Osteocyte (in vitro differentiated cells): ENCODE measurements at regions not wholly inside any gene's neighbourhood (a gene's known extent, or its start where the extent isn't known, plus 50 kb on each side); places are given as distances from the start of the nearest gene placed in this dataset.
"Not testable (repeated sequence)": the region's sequence is repeated elsewhere in the genome, so short reads cannot be mapped to it uniquely, and the experiment has no call there.

Source experiments
- DNase-seq: peaks from one replicate; pipeline ENCODE4 v3.0.0; 2021; ENCODE audit warnings: mixed read lengths; ENCODE audit not compliant: unreplicated experiment; ENCODE audit errors: extremely low spot score
- H3K27ac Mint-ChIP-seq: one replicate; pipeline ENCODE4 v1.8.0; 2021; ENCODE audit warnings: mild to moderate bottlenecking, mixed read lengths; ENCODE audit not compliant: unreplicated experiment
- H3K27me3 Mint-ChIP-seq: one replicate; pipeline ENCODE4 v1.8.0; 2021; ENCODE audit warnings: mixed read lengths; ENCODE audit not compliant: unreplicated experiment
- H3K36me3 Mint-ChIP-seq: one replicate; pipeline ENCODE4 v1.8.0; 2021; ENCODE audit warnings: mixed read lengths; ENCODE audit not compliant: unreplicated experiment
- H3K4me1 Mint-ChIP-seq: one replicate; pipeline ENCODE4 v1.8.0; 2021; ENCODE audit warnings: mixed read lengths; ENCODE audit not compliant: unreplicated experiment
- H3K4me3 Mint-ChIP-seq: one replicate; pipeline ENCODE4 v1.8.0; 2021; ENCODE audit warnings: mild to moderate bottlenecking, moderate library complexity, mixed read lengths; ENCODE audit not compliant: unreplicated experiment
- H3K9me3 Mint-ChIP-seq: one replicate; pipeline ENCODE4 v1.8.0; 2021; ENCODE audit warnings: mixed read lengths; ENCODE audit not compliant: unreplicated experiment
- TF ChIP-seq, protein P1 (sequence below): fragments of 200-600 bp; sonication (generic); IDR thresholded peaks from 2 replicates; pipeline ENCODE4 v1.5.0; 2021; ENCODE audit warnings: antibody characterized with exemption, mild to moderate bottlenecking, moderate library complexity

DNA sequence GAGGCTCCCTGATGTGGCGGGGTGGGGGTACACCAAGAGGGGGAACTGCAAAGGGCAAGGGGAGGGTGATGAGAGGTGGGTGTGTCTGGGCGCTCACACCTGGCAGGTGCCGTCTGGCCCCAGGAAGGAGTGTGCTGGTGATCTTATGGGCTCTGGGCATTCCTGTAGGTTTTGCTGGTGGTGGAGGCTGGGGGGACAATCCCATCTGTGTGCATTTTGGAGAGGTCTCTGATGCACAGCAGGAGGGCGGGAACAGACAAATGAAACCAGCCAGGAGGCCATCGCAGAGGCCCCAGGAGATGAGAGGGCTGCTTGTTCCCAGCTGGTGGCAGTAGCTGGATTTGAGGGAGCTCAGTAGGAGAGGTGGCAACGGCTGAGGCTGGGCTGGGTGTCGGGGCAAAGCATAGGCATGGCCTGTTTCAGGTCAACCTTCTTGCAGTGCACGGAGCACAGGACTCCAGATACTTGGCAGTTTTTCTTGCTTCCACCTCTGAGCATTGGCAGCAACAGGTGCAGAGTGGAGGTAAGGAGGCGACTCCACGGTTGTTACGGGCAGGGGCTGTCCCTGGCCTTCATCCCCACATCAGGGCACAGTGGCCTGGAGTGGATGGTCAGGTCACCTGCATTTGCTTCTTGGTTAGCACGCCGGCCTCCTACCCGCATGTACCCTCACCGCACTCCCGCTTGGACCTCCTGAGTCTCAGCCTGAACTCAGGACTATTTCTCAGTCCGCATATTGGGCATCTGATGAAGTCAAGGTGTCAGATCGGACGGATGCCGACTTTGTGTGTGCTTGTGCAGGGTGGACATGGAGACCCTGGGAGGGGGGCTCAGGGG, 194.2 kb upstream of the HDAC4 start:
- H3K4me3 Mint-ChIP-seq: no peak overlapping the region
- peak; percentile 77 for DNase-seq
- no peaks in the 10 kb centered on the region for H3K4me1 Mint-ChIP-seq

DNA sequence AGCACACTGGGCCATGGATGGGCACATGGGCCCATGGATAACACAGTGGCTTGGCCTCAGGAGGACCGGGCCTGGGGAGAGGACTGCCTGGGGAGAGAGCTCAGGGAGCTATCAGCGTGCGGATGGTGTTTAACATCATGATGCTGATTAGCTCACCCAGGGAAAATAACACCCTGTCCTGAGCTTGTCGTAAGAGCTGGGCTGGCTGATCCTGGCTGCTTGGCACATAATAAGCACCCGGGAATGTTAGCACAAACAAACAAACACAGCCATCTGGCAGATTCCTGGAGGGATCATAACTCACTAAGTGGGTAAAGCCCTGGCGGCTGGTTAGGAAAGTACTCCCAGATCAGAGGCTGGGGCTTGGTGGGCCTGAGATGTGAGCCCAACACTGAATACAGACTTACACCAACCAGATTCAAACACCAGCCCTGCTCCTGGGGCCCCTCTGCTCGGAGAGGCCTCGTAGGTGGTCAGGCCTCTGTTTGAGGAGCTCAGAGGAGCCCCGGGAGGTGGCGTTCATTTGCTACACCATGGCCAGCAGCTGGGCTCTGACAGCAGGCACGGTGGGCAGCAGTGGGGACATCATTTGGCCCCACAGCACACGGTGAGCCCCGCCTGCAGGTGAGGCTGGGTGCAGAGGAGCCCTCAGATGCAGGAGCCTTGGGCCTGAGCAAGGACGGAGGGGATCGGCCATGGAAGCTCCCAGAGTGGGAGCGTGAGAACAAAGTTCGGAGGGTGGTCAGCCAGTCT, 193.4 kb upstream of the HDAC4 start:
- H3K4me1 Mint-ChIP-seq: no peaks in the 10 kb centered on the region
- no peaks in the 10 kb centered on the region for H3K27me3 Mint-ChIP-seq
- DNase-seq: peak; percentile 73
- H3K36me3 Mint-ChIP-seq: no peaks in the 10 kb centered on the region
- peaks cover 24% of the 10 kb centered on the region for H3K9me3 Mint-ChIP-seq
- no peak overlapping the region for H3K27ac Mint-ChIP-seq
- H3K4me3 Mint-ChIP-seq: no peak overlapping the region
- TF ChIP-seq, protein P1, sequence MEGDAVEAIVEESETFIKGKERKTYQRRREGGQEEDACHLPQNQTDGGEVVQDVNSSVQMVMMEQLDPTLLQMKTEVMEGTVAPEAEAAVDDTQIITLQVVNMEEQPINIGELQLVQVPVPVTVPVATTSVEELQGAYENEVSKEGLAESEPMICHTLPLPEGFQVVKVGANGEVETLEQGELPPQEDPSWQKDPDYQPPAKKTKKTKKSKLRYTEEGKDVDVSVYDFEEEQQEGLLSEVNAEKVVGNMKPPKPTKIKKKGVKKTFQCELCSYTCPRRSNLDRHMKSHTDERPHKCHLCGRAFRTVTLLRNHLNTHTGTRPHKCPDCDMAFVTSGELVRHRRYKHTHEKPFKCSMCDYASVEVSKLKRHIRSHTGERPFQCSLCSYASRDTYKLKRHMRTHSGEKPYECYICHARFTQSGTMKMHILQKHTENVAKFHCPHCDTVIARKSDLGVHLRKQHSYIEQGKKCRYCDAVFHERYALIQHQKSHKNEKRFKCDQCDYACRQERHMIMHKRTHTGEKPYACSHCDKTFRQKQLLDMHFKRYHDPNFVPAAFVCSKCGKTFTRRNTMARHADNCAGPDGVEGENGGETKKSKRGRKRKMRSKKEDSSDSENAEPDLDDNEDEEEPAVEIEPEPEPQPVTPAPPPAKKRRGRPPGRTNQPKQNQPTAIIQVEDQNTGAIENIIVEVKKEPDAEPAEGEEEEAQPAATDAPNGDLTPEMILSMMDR: no peak

More for the DNA sequence above, 194.2 kb upstream of the HDAC4 start:
- H3K9me3 Mint-ChIP-seq: peaks cover 24% of the 10 kb centered on the region
- no peak overlapping the region for H3K27ac Mint-ChIP-seq
- no peaks in the 10 kb centered on the region for H3K27me3 Mint-ChIP-seq
- H3K36me3 Mint-ChIP-seq: no peaks in the 10 kb centered on the region
- TF ChIP-seq, protein P1: no peak

DNA sequence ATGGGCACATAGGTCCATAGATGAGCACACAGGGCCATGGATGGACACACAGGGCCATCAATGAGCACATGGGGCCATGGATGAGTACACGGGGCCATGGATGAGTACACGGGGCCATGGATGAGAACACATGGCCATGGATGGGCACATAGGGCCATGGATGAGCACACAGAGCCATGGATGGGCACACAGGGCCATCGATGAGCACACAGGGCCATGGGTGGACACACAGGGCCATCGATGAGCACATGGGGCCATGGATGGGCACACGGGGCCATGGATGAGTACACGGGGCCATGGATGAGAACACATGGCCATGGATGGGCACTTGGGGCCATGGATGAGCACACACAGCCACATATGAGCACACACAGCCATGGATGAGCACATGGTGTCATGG, 192.6 kb upstream of the HDAC4 start:
- Mint-ChIP-seq H3K27me3 (no peaks in the 10 kb centered on the region), H3K4me1 (no peaks in the 10 kb centered on the region), H3K9me3 (peaks cover 24% of the 10 kb centered on the region), H3K4me3 (no peak overlapping the region), H3K27ac (no peak overlapping the region), H3K36me3 (no peaks in the 10 kb centered on the region)
- DNase-seq: peak; percentile 8
- TF ChIP-seq, protein P1: no peak

DNA sequence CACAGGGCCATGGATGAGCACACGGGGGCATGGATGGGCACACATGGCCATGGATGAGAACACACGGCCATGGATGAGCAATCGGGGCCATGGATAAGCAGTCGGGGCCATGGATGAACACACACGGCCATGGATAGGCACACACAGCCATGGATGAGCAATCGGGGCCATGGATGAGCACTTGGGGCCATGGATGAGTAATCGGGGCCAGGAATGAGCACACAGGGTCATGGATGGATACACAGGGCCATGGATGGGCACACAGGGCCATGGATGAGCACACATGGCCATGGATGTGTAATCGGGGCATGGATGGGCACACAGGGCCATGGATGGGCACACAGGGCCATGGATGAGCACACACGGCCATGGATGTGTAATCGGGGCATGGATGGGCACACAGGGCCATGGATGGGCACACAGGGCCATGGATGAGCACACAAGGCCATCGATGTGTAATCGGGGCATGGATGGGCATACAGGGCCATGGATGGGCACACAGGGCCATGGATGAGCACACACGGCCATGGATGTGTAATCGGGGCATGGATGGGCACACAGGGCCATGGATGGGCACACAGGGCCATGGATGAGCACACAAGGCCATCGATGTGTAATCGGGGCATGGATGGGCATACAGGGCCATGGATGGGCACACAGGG, 191.9 kb upstream of the HDAC4 start:
- peaks cover 30% of the 10 kb centered on the region for H3K9me3 Mint-ChIP-seq
- not testable (repeated sequence) for H3K4me3 Mint-ChIP-seq, H3K4me1 Mint-ChIP-seq, H3K27me3 Mint-ChIP-seq, H3K27ac Mint-ChIP-seq, H3K36me3 Mint-ChIP-seq
- DNase-seq: peak; percentile 40

DNA sequence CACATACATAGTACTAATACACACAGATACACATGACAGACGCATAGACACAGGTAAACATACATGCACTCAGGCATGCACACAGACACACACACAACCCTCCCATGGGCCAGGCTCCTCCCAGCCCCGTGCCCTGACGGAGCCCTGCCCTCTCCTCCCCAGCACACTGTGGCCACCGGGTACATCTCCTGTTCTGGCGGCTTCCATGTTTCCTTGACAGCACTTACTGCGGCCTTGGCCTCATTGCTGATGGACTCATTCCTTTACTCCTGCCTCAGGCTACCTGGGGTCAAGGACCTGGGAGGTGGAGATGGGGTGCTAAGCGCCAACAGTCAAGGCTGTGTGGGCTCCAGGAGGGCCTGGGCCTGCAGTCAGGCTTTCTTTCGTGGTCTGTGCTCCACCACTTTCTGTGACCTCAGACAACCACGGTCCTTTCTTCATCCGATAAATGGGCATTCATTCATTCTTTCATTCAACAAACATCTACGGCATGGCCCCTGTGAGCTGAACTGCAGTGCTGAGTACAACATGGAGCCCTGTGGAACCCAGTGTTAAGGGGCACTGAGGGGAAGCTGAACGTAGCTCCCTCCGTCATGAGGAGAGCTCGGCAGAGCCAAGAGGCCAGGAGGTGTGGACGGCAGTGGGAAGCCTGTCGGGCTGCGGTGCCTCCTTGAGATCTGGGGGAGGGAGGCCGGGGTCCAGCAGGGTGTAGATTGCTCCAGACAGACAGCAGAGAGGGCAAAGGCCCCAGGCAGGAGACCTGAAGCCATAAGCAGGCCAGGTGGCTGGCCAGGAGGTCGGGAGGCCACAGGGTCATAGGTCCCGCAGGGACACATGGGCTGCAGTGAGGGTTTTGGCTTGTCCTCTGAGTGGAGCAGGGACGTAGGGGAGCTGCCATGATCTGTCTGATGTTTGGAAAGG, 190.4 kb upstream of the HDAC4 start:
- DNase-seq: no peak

More for the DNA sequence above, 190.4 kb upstream of the HDAC4 start:
- H3K27ac Mint-ChIP-seq: no peak overlapping the region
- TF ChIP-seq, protein P1: no peak
- H3K9me3 Mint-ChIP-seq: peaks cover 26% of the 10 kb centered on the region
- no peaks in the 10 kb centered on the region for H3K27me3 Mint-ChIP-seq
- no peak overlapping the region for H3K4me3 Mint-ChIP-seq
- H3K36me3 Mint-ChIP-seq: no peaks in the 10 kb centered on the region
- H3K4me1 Mint-ChIP-seq: no peaks in the 10 kb centered on the region
